ENCODE measurements at regions not wholly inside any gene's neighbourhood (a gene's known extent, or its start where the extent isn't known, plus 50 kb on each side); places are given as distances from the start of the nearest gene placed in this dataset.

DNA sequence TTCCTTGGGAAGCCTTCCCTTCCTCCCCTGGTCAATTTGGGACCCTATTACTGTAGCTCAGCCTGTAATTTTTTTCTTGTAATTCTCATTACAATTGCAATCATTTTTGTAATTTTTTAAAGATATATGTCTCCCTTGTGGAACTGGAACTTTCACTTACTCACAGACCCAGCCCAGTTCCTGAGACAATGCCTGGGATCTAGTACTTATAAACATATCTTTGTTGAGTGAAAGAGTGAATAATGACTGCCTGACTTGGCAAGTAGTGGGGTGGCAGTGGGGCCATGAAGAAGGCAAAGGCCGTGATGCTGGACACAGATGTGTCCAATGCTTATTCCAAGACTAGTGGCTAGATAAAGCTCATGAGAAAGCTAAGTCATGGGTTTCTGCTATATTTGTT, 294.5 kb upstream of the LRRN1 start:
- Mint-ChIP-seq H3K36me3 (ENCODE audit: low read depth) (no peaks in the 10 kb centered on the region), H3K27me3 (no peaks in the 10 kb centered on the region), H3K4me3 (no peak overlapping the region), H3K27ac (no peak overlapping the region), H3K4me1 (no peaks in the 10 kb centered on the region), H3K9me3 (no peaks in the 10 kb centered on the region)
- ChIA-PET POLR2A (no interaction called here), CTCF (no interaction called here)
- no peak for DNase-seq

DNA sequence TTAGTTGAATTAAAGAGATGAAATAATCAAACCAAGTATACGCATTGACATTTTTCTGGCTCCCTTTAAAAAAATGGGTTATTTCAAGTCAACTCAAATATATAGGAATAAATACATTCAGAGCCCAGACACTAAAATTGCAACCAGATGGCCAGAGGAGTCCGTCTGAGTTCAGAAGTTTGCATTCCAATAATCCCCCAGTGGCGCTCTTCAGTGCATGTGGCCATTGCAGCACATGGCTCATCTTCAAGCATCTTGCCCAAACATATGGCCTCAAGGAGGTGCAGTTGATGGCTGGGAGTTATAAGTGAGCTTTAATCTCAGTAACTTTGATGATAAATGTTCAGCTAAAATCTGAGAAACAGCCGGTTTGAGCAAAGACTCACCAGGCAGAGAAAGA, 295.8 kb upstream of the LRRN1 start:
- ChIA-PET CTCF (no interaction called here), POLR2A (no interaction called here)
- no peaks in the 10 kb centered on the region for H3K36me3 Mint-ChIP-seq (ENCODE audit: low read depth)
- H3K4me3 Mint-ChIP-seq, result no peak overlapping the region
- no peak for DNase-seq
- H3K27ac Mint-ChIP-seq, result no peak overlapping the region
- no peaks in the 10 kb centered on the region for H3K27me3 Mint-ChIP-seq
- no peaks in the 10 kb centered on the region for H3K9me3 Mint-ChIP-seq
- no peaks in the 10 kb centered on the region for H3K4me1 Mint-ChIP-seq

- no peak overlapping the region for H3K4me3 Mint-ChIP-seq
- H3K9me3 Mint-ChIP-seq, result no peaks in the 10 kb centered on the region
- H3K27ac Mint-ChIP-seq, result no peak overlapping the region
- CTCF ChIA-PET, result no interaction called here
- no peak for DNase-seq
- H3K36me3 Mint-ChIP-seq (ENCODE audit: low read depth), result no peaks in the 10 kb centered on the region
- H3K27me3 Mint-ChIP-seq, result no peaks in the 10 kb centered on the region
- POLR2A ChIA-PET, result no interaction called here
- no peaks in the 10 kb centered on the region for H3K4me1 Mint-ChIP-seq
Measured at GRCh38 chr3:3499987-3500386, 299.2 kb upstream of the LRRN1 start.

DNA sequence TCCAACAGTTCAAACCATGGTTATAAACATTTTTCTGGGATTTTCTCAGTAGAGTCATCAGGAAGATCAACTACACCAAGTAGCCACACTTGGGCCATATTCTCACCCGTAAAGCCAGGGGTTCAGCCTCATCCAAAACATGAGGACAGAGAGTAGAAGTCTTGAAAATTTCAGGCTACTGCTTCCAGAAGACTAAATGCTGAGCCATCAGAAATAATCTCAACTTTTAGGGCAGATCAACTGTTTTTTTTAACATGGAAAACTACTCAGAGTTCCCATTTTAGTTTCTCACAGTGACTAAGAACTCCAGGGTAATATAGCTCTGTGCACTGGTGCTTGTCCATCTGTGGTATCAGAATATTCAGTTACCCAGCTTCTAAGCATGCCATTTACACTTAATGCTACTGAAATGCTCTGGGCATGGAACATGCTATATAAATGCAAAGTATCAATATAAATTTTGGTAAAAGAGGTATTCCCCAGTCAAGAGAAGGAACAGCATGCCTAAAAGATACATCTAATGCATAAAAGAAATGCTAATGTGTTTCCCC, 300.1 kb upstream of the LRRN1 start:
- ChIA-PET CTCF (no interaction called here), POLR2A (interaction anchor here (0.6 kb wide), 1 partner anchor 1382 kb away, joined by 3 read pairs; no protein-coding TSS in a partner anchor)

GRCh38 chr3:3495611-3496010, 303.6 kb upstream of the LRRN1 start:
- DNase-seq, result no peak
- H3K27me3 Mint-ChIP-seq, result no peaks in the 10 kb centered on the region
- H3K4me1 Mint-ChIP-seq, result no peaks in the 10 kb centered on the region
- ChIA-PET POLR2A (no interaction called here), CTCF (no interaction called here)
- no peaks in the 10 kb centered on the region for H3K9me3 Mint-ChIP-seq
- no peak overlapping the region for H3K4me3 Mint-ChIP-seq
- H3K36me3 Mint-ChIP-seq (ENCODE audit: low read depth), result no peaks in the 10 kb centered on the region
- no peak overlapping the region for H3K27ac Mint-ChIP-seq

More for the DNA sequence above, 300.1 kb upstream of the LRRN1 start:
- no peaks in the 10 kb centered on the region for H3K36me3 Mint-ChIP-seq (ENCODE audit: low read depth)
- H3K27me3 Mint-ChIP-seq, result no peaks in the 10 kb centered on the region
- no peaks in the 10 kb centered on the region for H3K9me3 Mint-ChIP-seq
- DNase-seq, result no peak
- no peak overlapping the region for H3K4me3 Mint-ChIP-seq
- no peaks in the 10 kb centered on the region for H3K4me1 Mint-ChIP-seq
- no peak overlapping the region for H3K27ac Mint-ChIP-seq

GRCh38 chr3:3476669-3477068, 297.2 kb upstream of the CRBN start:
- DNase-seq, result no peak
- ChIA-PET POLR2A (no interaction called here), CTCF (no interaction called here)
- no peaks in the 10 kb centered on the region for H3K36me3 Mint-ChIP-seq (ENCODE audit: low read depth)
- no peak overlapping the region for H3K27ac Mint-ChIP-seq
- H3K4me1 Mint-ChIP-seq, result no peaks in the 10 kb centered on the region
- no peaks in the 10 kb centered on the region for H3K27me3 Mint-ChIP-seq
- no peaks in the 10 kb centered on the region for H3K9me3 Mint-ChIP-seq
- no peak overlapping the region for H3K4me3 Mint-ChIP-seq

GRCh38 chr3:3468596-3468995, 289.1 kb upstream of the CRBN start:
- CTCF ChIA-PET, result no interaction called here
- H3K9me3 Mint-ChIP-seq, result no peaks in the 10 kb centered on the region
- no peaks in the 10 kb centered on the region for H3K36me3 Mint-ChIP-seq (ENCODE audit: low read depth)

DNA sequence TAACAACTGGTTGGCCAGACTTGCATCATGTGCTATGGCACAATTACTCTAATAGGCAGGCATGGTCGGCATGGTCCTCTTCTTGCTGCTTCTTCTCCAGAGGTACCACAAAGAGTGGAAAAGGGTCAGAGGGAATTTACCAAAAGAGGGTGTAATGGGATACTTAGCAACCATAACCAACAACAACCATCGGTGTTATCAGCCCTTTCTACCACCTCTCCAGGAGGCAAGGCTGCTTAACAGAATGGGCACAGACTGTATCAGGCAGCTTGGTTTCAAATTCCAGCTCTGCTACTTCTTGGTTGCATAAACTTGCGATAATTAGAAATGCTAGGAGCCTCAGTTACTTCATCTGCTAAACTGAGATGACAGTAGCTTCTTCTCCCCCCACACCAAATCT, 284.6 kb upstream of the CRBN start:
- Mint-ChIP-seq H3K36me3 (ENCODE audit: low read depth) (no peaks in the 10 kb centered on the region), H3K27me3 (no peaks in the 10 kb centered on the region), H3K4me1 (no peaks in the 10 kb centered on the region), H3K9me3 (no peaks in the 10 kb centered on the region), H3K4me3 (no peak overlapping the region), H3K27ac (no peak overlapping the region)
- CTCF ChIA-PET, result no interaction called here
- no peak for DNase-seq
- POLR2A ChIA-PET, result no interaction called here

More at GRCh38 chr3:3468596-3468995, 289.1 kb upstream of the CRBN start:
- POLR2A ChIA-PET, result no interaction called here
- Mint-ChIP-seq H3K4me3 (no peak overlapping the region), H3K4me1 (no peaks in the 10 kb centered on the region), H3K27ac (no peak overlapping the region), H3K27me3 (no peaks in the 10 kb centered on the region)
- no peak for DNase-seq

DNA sequence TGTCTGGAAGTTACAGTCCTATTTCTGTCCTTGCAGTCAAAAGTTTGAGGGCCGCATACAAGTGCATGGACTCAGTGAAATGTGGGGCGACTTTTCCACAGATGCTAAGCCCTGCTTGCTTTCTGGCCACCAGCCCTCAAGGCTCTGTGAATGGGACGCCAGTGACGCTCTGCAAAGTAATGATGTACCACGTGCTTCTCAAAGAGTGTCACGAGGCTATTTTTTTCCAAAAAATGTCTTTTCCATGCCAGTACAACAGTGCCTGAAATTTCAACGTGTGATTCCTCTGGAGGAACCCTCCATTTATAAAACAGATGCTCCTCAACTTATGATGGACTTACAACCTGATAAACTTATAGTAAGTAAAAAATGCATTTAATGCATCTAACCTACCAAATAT, 281.8 kb upstream of the CRBN start:
- DNase-seq, result no peak
- no peaks in the 10 kb centered on the region for H3K27me3 Mint-ChIP-seq
- no peak overlapping the region for H3K27ac Mint-ChIP-seq
- POLR2A ChIA-PET, result interaction anchor here (0.5 kb wide), 1 partner anchor 25 kb away, joined by 3 read pairs; no protein-coding TSS in a partner anchor
- no peaks in the 10 kb centered on the region for H3K4me1 Mint-ChIP-seq
- H3K9me3 Mint-ChIP-seq, result no peaks in the 10 kb centered on the region
- CTCF ChIA-PET, result no interaction called here
- H3K4me3 Mint-ChIP-seq, result no peak overlapping the region
- H3K36me3 Mint-ChIP-seq (ENCODE audit: low read depth), result no peaks in the 10 kb centered on the region

DNA sequence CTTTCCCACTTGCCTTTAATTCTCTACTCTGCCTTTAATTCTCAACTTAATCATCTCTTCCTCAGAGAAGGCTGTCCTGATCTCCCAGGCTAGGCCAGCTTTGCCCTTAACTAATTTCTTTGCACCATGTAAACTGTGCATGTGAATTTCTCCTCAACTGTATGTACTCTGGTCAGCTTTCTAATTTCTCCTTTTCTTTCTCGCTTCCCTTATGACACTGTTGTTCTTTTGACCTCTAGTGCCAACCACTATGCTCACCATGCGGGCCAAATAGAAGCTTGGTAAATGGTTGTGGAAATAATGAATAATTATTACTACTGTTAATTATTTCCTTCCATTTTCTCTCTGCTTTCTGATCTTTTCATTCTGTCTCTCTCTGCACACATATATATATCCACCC, 269.0 kb upstream of the CRBN start:
- H3K36me3 Mint-ChIP-seq (ENCODE audit: low read depth), result no peaks in the 10 kb centered on the region
- CTCF ChIA-PET, result no interaction called here

DNA sequence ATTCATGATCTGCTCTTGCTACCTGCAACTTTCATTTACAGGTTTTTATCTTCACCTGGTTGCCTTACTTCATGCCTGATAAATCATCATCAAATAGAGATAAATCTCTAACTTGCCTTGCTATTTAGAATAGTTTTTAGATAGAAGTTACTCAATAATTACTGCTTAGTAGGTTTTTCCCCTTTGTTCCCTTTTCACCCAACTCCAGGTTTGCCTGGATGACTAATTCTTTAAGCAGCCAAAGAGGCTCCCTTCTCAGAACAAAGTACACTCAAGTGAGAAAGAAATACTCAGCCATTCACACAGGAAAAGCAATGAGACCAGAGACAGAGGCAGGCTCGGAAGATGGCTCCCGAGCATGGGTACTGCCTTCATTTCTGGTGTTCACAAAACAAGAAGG, 268.1 kb upstream of the CRBN start:
- Mint-ChIP-seq H3K4me1 (no peaks in the 10 kb centered on the region), H3K9me3 (no peaks in the 10 kb centered on the region), H3K36me3 (ENCODE audit: low read depth) (no peaks in the 10 kb centered on the region), H3K4me3 (no peak overlapping the region), H3K27ac (no peak overlapping the region), H3K27me3 (no peaks in the 10 kb centered on the region)
- POLR2A ChIA-PET, result no interaction called here
- CTCF ChIA-PET, result no interaction called here
- no peak for DNase-seq

More for the DNA sequence above, 269.0 kb upstream of the CRBN start:
- Mint-ChIP-seq H3K27ac (no peak overlapping the region), H3K4me3 (no peak overlapping the region), H3K27me3 (no peaks in the 10 kb centered on the region), H3K4me1 (no peaks in the 10 kb centered on the region), H3K9me3 (no peaks in the 10 kb centered on the region)
- POLR2A ChIA-PET, result no interaction called here
- DNase-seq, result no peak

- H3K4me1 Mint-ChIP-seq, result no peaks in the 10 kb centered on the region
- no peaks in the 10 kb centered on the region for H3K36me3 Mint-ChIP-seq (ENCODE audit: low read depth)
- H3K4me3 Mint-ChIP-seq, result no peak overlapping the region
- ChIA-PET POLR2A (no interaction called here), CTCF (interaction anchor here (1.6 kb wide), 1 partner anchor 20 kb away, joined by 3 read pairs; no protein-coding TSS in a partner anchor)
- no peak overlapping the region for H3K27ac Mint-ChIP-seq
- DNase-seq, result no peak
- H3K9me3 Mint-ChIP-seq, result no peaks in the 10 kb centered on the region
- no peaks in the 10 kb centered on the region for H3K27me3 Mint-ChIP-seq
Measured at GRCh38 chr3:3446251-3446650, 266.8 kb upstream of the CRBN start.

DNA sequence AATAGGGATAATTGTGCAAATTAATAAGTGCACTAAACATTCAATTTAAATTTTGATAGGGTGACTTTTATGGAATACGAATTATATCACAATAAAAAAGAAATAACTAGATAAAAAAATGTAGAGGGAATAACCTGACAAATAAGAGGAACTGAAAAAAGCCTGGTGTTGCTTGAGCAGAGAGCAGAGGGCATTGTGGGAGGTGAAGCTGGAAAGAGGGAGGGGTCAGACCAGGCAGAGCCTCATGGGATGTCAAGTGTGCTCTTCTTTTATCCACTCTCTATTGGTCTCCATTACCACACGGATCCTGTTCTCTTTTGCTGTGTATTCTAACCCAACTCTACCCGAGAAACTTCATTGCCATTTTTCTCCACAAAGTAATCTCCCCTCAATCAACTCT, 264.0 kb upstream of the CRBN start:
- no peak overlapping the region for H3K27ac Mint-ChIP-seq
- no peaks in the 10 kb centered on the region for H3K4me1 Mint-ChIP-seq
- no peaks in the 10 kb centered on the region for H3K27me3 Mint-ChIP-seq
- no peak for DNase-seq
- no peak overlapping the region for H3K4me3 Mint-ChIP-seq
- H3K36me3 Mint-ChIP-seq (ENCODE audit: low read depth), result no peaks in the 10 kb centered on the region
- ChIA-PET CTCF (no interaction called here), POLR2A (no interaction called here)
- no peaks in the 10 kb centered on the region for H3K9me3 Mint-ChIP-seq

GRCh38 chr3:3433711-3434110, 254.2 kb upstream of the CRBN start:
- Mint-ChIP-seq H3K9me3 (no peaks in the 10 kb centered on the region), H3K4me1 (no peaks in the 10 kb centered on the region), H3K27ac (no peak overlapping the region), H3K4me3 (no peak overlapping the region), H3K27me3 (no peaks in the 10 kb centered on the region), H3K36me3 (ENCODE audit: low read depth) (no peaks in the 10 kb centered on the region)
- ChIA-PET CTCF (no interaction called here), POLR2A (no interaction called here)
- DNase-seq, result no peak

Measured in activated CD4-positive, alpha-beta T cell treated with anti-CD3 and anti-CD28 coated beads, Interleukin-2, amount 10 ng/mL, durations not matched to agents 7 days and 5 days (primary cell).